ENCODE measurements at regions not wholly inside any gene's neighbourhood (a gene's known extent, or its start where the extent isn't known, plus 50 kb on each side); places are given as distances from the start of the nearest gene placed in this dataset.

DNA sequence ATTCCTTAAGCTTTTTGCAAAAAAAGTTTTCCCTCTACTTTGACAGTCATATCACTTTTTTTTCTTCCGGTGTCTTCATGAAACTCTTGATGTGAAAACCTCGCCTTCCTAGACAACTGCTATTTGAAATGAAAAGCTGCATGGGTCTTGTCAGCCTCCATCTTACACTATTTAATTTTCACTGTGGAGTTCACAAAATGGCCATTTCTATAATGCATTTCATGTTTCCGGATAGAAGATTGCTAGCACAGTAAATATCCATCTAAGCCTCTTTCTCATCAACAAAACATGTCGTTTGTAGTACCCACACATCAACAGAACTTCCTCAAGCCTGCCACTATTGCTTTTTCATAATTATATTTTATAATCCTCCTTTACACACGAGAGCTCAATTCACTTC, 204.9 kb upstream of the ID4 start:
- no peak overlapping the region for H3K9ac ChIP-seq
- no peaks in the 10 kb centered on the region for H3K9me3 ChIP-seq (ENCODE audit: control insufficient read depth, low read length)
- H3K4me2 ChIP-seq (ENCODE audit: low read length): no peak overlapping the region
- H3K4me3 ChIP-seq (ENCODE audit: low read depth, low read length): no peak overlapping the region
- TF ChIP-seq, protein P1, sequence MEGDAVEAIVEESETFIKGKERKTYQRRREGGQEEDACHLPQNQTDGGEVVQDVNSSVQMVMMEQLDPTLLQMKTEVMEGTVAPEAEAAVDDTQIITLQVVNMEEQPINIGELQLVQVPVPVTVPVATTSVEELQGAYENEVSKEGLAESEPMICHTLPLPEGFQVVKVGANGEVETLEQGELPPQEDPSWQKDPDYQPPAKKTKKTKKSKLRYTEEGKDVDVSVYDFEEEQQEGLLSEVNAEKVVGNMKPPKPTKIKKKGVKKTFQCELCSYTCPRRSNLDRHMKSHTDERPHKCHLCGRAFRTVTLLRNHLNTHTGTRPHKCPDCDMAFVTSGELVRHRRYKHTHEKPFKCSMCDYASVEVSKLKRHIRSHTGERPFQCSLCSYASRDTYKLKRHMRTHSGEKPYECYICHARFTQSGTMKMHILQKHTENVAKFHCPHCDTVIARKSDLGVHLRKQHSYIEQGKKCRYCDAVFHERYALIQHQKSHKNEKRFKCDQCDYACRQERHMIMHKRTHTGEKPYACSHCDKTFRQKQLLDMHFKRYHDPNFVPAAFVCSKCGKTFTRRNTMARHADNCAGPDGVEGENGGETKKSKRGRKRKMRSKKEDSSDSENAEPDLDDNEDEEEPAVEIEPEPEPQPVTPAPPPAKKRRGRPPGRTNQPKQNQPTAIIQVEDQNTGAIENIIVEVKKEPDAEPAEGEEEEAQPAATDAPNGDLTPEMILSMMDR (IDR thresholded peaks at IDR 0.05): no peak
- no peak overlapping the region for H2AFZ ChIP-seq
- H3K27me3 ChIP-seq (ENCODE audit: control insufficient read depth, insufficient read depth, low read length): no peaks in the 10 kb centered on the region
- no peaks in the 10 kb centered on the region for H3K4me1 ChIP-seq
- H3K27ac ChIP-seq: no peak overlapping the region
- H3K79me2 ChIP-seq: no peaks in the 10 kb centered on the region
- no peaks in the 10 kb centered on the region for H3K36me3 ChIP-seq (ENCODE audit: control insufficient read depth, insufficient read depth, low read length)

DNA sequence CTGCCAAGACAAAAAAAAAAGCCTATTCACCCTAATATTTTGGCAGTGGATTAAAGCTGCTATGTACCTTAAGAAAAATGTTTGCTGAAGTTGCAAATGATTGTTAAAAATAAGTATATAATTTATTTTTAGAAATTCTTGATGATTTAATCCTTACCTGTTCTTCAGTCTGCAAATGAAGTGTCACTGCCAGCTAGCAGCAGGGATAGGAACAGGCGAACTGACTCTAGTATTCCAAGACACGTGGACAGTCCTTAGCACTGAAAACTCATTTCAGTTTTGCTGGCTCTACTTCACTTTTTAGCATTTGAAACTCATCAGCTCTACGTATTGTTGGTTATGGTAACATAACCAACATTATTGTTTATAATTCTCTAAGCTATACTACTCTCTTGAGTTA, 204.4 kb upstream of the ID4 start:
- H3K27me3 ChIP-seq (ENCODE audit: control insufficient read depth, insufficient read depth, low read length): no peaks in the 10 kb centered on the region
- H2AFZ ChIP-seq: no peak overlapping the region
- H3K36me3 ChIP-seq (ENCODE audit: control insufficient read depth, insufficient read depth, low read length): no peaks in the 10 kb centered on the region
- no peaks in the 10 kb centered on the region for H3K79me2 ChIP-seq
- no peaks in the 10 kb centered on the region for H3K9me3 ChIP-seq (ENCODE audit: control insufficient read depth, low read length)
- TF ChIP-seq, protein P1 (IDR thresholded peaks at IDR 0.05): no peak
- no peaks in the 10 kb centered on the region for H3K4me1 ChIP-seq
- no peak overlapping the region for H3K9ac ChIP-seq
- no peak overlapping the region for H3K4me2 ChIP-seq (ENCODE audit: low read length)
- H3K27ac ChIP-seq: no peak overlapping the region
- H3K4me3 ChIP-seq (ENCODE audit: low read depth, low read length): no peak overlapping the region

DNA sequence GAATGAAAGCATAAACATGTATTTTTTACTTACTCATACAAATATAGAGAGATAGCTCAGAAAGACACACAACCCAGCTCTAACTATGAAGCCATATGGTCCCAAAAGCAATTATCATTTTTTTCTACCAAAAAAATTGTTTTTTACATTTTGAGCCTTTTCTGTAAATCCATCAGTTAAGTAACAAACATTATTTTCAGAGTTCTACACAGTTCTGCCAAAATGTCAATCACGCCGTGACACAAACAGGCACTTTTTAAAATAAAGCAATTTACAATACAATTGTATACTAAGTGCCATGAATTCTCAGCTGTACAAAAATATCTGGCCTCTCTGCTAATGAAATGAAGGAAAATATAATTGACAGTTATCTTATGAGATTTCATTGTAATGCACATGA, 201.4 kb upstream of the ID4 start:
- no peak overlapping the region for H2AFZ ChIP-seq
- no peaks in the 10 kb centered on the region for H3K36me3 ChIP-seq (ENCODE audit: control insufficient read depth, insufficient read depth, low read length)
- no peaks in the 10 kb centered on the region for H3K9me3 ChIP-seq (ENCODE audit: control insufficient read depth, low read length)
- H3K4me3 ChIP-seq (ENCODE audit: low read depth, low read length): no peak overlapping the region
- TF ChIP-seq, protein P1 (IDR thresholded peaks at IDR 0.05): no peak
- no peaks in the 10 kb centered on the region for H3K4me1 ChIP-seq
- H3K27me3 ChIP-seq (ENCODE audit: control insufficient read depth, insufficient read depth, low read length): no peaks in the 10 kb centered on the region
- H3K27ac ChIP-seq: no peak overlapping the region
- no peak overlapping the region for H3K9ac ChIP-seq
- H3K79me2 ChIP-seq: no peaks in the 10 kb centered on the region
- H3K4me2 ChIP-seq (ENCODE audit: low read length): no peak overlapping the region

DNA sequence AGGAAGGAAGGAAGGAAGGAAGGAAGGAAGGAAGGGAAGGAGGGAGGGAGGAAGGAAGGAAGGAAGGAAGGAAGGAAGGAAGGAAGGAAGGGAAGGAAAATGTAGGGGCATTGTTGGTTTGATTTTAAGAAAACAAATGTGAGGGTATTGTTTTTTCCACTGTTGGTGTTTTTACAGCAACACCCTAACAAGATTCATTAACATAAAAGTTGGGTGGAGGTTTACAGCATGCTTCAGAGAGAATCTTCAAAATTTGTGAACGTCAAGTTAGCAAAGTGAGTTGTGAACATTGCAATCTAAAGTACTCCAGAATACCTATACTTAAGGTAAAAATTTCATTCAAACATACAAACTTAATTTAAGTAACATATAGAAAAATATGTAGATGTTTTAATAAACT, 200.2 kb upstream of the ID4 start:
- Histone ChIP-seq H3K9me3 (ENCODE audit: control insufficient read depth, low read length) (no peaks in the 10 kb centered on the region), H3K27me3 (ENCODE audit: control insufficient read depth, insufficient read depth, low read length) (no peaks in the 10 kb centered on the region), H3K9ac (no peak overlapping the region), H3K4me3 (ENCODE audit: low read depth, low read length) (no peak overlapping the region), H3K79me2 (no peaks in the 10 kb centered on the region), H3K4me2 (ENCODE audit: low read length) (no peak overlapping the region), H3K27ac (no peak overlapping the region), H3K36me3 (ENCODE audit: control insufficient read depth, insufficient read depth, low read length) (no peaks in the 10 kb centered on the region), H2AFZ (no peak overlapping the region), H3K4me1 (no peaks in the 10 kb centered on the region)
- TF ChIP-seq, protein P1 (IDR thresholded peaks at IDR 0.05): no peak

DNA sequence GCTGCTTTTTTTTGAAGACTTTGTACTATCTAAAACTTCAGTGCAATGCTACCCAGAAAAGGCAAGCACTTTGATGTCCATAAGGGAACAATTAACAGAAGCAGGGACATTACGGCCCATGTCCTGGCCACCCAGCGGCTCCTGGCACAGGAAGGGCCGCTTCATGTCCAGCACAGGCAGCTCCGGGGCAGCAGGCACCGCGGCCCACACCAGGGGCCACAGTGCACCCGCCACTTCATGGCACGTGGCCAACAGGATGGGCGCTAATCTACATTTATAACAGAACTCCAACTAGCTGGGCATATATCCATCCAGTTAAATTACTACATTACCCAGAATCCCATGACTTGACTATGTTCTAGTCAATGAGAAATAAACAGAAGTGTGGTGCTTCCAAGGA, 198.2 kb upstream of the ID4 start:
- Histone ChIP-seq H2AFZ (no peak overlapping the region), H3K4me1 (no peaks in the 10 kb centered on the region), H3K4me2 (ENCODE audit: low read length) (no peak overlapping the region), H3K9me3 (ENCODE audit: control insufficient read depth, low read length) (no peaks in the 10 kb centered on the region), H3K27ac (no peak overlapping the region), H3K36me3 (ENCODE audit: control insufficient read depth, insufficient read depth, low read length) (no peaks in the 10 kb centered on the region), H3K79me2 (no peaks in the 10 kb centered on the region), H3K9ac (no peak overlapping the region), H3K27me3 (ENCODE audit: control insufficient read depth, insufficient read depth, low read length) (no peaks in the 10 kb centered on the region), H3K4me3 (ENCODE audit: low read depth, low read length) (no peak overlapping the region)
- TF ChIP-seq, protein P1 (IDR thresholded peaks at IDR 0.05): no peak

All from parathyroid adenoma (tissue), 2 donors.